ENCODE measurements at regions not wholly inside any gene's neighbourhood (a gene's known extent, or its start where the extent isn't known, plus 50 kb on each side); places are given as distances from the start of the nearest gene placed in this dataset.

- TF ChIP-seq, protein P1, sequence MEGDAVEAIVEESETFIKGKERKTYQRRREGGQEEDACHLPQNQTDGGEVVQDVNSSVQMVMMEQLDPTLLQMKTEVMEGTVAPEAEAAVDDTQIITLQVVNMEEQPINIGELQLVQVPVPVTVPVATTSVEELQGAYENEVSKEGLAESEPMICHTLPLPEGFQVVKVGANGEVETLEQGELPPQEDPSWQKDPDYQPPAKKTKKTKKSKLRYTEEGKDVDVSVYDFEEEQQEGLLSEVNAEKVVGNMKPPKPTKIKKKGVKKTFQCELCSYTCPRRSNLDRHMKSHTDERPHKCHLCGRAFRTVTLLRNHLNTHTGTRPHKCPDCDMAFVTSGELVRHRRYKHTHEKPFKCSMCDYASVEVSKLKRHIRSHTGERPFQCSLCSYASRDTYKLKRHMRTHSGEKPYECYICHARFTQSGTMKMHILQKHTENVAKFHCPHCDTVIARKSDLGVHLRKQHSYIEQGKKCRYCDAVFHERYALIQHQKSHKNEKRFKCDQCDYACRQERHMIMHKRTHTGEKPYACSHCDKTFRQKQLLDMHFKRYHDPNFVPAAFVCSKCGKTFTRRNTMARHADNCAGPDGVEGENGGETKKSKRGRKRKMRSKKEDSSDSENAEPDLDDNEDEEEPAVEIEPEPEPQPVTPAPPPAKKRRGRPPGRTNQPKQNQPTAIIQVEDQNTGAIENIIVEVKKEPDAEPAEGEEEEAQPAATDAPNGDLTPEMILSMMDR (IDR thresholded peaks at IDR 0.05) = no peak
- TF ChIP-seq EP300 (IDR thresholded peaks at IDR 0.05) = no peak
- no peak for TF ChIP-seq POLR2A (IDR thresholded peaks at IDR 0.05; ENCODE audit: low read depth)
- no peak for TF ChIP-seq POLR2AphosphoS5 (IDR thresholded peaks at IDR 0.05)
Observed at GRCh38 chr13:61700620-61701019, 285.0 kb upstream of the PCDH20 start.

Data from esophagus muscularis mucosa (tissue), 4 donors.